Natural killer cell treated with Interleukin-12 subunit alpha and Interleukin-12 subunit beta and Interleukin-15 and Interleukin-18, amount 100 ng/mL, for 72 hours (primary cell): ENCODE measurements at regions not wholly inside any gene's neighbourhood (a gene's known extent, or its start where the extent isn't known, plus 50 kb on each side); places are given as distances from the start of the nearest gene placed in this dataset.
"Not testable (repeated sequence)": the region's sequence is repeated elsewhere in the genome, so short reads cannot be mapped to it uniquely, and the experiment has no call there.

Experiments
- ATAC-seq, 2 donors: fragments of 150-1000 bp; cut with Tn5 transposase in 1 of 2; sonication (Bioruptor Pico), chemical (Tn5 transposase) in 1 of 2; 2 replicates each; pipeline ENCODE4 v1.10.0; 2021
- DNase-seq: peaks from one replicate; pipeline ENCODE4 v3.0.0; 2022; ENCODE audit warnings: low spot score
- H3K27ac Mint-ChIP-seq, 2 donors: 1 replicate in 1 of 2; 2 replicates in 1 of 2; pipeline ENCODE4 v1.8.0; 2022; ENCODE audit warnings: mixed read lengths in 2 of 2, mild to moderate bottlenecking in 1 of 2, moderate library complexity in 1 of 2
- H3K27me3 Mint-ChIP-seq, 2 donors: 1 replicate in 1 of 2; 2 replicates in 1 of 2; pipeline ENCODE4 v1.8.0; 2022; ENCODE audit warnings: mixed read lengths in 2 of 2
- H3K36me3 Mint-ChIP-seq: one replicate; pipeline ENCODE4 v1.8.0; 2022; ENCODE audit warnings: mixed read lengths
- H3K4me1 Mint-ChIP-seq, 2 donors: 1 replicate in 1 of 2; 2 replicates in 1 of 2; pipeline ENCODE4 v1.8.0; 2022; ENCODE audit warnings: low read depth in 2 of 2, mixed read lengths in 2 of 2, mild to moderate bottlenecking in 1 of 2
- H3K4me3 Mint-ChIP-seq: one replicate; pipeline ENCODE4 v1.8.0; 2022; ENCODE audit warnings: mixed read lengths
- H3K9me3 Mint-ChIP-seq: 2 replicates; pipeline ENCODE4 v1.8.0; 2022; ENCODE audit warnings: mixed read lengths

GRCh38 chr15:81886591-81886990 lies 159.2 kb downstream of the MEX3B start:
- no peak for DNase-seq
- ATAC-seq, result no peak
- Mint-ChIP-seq H3K9me3 (peaks cover 3% of the 10 kb centered on the region), H3K27me3 (peaks cover 13 to 16% of the 10 kb centered on the region in 2 donors), H3K4me3 (no peak overlapping the region), H3K36me3 (no peaks in the 10 kb centered on the region), H3K27ac (no peak overlapping the region), H3K4me1 (no peaks in the 10 kb centered on the region)

DNA sequence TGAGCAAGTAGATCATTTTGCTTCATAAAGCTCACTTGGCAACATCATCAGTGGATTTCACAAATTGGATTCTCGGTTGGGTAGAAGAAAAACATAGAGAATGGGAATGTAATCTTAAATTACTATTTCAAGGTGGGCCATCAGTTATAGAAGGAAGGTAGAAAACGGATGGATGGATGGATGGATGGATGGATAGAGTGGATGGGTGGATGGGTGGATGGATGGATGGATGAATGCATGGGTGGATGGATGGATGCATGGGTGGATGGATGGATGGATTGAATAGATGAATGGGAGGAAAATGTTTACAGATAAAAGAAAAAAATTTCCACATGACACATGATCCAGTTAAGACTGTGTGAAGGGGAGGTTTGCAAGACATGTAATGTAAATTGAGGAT lies 159.7 kb downstream of the MEX3B start:
- Mint-ChIP-seq H3K4me3 (no peak overlapping the region), H3K36me3 (no peaks in the 10 kb centered on the region), H3K9me3 (peaks cover 3% of the 10 kb centered on the region), H3K27me3 (peaks cover 16 to 18% of the 10 kb centered on the region in 2 donors), H3K4me1 (no peaks in the 10 kb centered on the region), H3K27ac (no peak overlapping the region)
- DNase-seq, result no peak
- ATAC-seq, result no peak

GRCh38 chr15:81885135-81885534 lies 160.7 kb downstream of the MEX3B start:
- Mint-ChIP-seq H3K27me3 (peaks cover 16 to 23% of the 10 kb centered on the region in 2 donors), H3K36me3 (no peaks in the 10 kb centered on the region), H3K9me3 (peaks cover 3% of the 10 kb centered on the region)

GRCh38 chr15:81882504-81882903 lies 163.3 kb downstream of the MEX3B start:
- H3K4me1 Mint-ChIP-seq, result no peaks in the 10 kb centered on the region
- ATAC-seq, result no peak

More at GRCh38 chr15:81885135-81885534, 160.7 kb downstream of the MEX3B start:
- DNase-seq (no peak), ATAC-seq (no peak)
- H3K27ac Mint-ChIP-seq, result no peak overlapping the region
- H3K4me1 Mint-ChIP-seq, result no peaks in the 10 kb centered on the region
- H3K4me3 Mint-ChIP-seq, result no peak overlapping the region

DNA sequence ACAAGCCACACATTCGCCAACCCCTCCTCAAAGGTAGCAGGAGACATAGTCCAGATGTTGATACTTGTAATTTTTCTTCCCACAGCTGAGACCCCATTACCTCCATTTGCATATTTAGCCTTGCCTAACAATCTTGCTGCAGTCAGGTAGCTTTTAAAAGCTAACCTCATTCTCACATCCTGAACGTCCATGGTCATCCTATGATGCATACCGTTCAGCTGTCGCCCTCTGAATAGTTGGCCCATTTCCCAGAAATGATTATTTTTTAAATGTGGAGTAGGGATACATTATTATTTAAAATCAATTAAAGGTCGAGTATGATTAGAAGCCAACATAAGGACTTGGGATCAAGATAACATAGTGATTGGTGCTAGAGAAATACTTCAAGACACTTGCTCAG lies 165.0 kb downstream of the MEX3B start:
- ATAC-seq, result no peak
- H3K4me1 Mint-ChIP-seq, result no peaks in the 10 kb centered on the region
- H3K27ac Mint-ChIP-seq, result no peak overlapping the region
- H3K36me3 Mint-ChIP-seq, result no peaks in the 10 kb centered on the region
- no peaks in the 10 kb centered on the region for H3K9me3 Mint-ChIP-seq
- DNase-seq, result no peak
- peaks cover 12 to 27% of the 10 kb centered on the region in 2 donors for H3K27me3 Mint-ChIP-seq
- H3K4me3 Mint-ChIP-seq, result no peak overlapping the region

More at GRCh38 chr15:81882504-81882903, 163.3 kb downstream of the MEX3B start:
- Mint-ChIP-seq H3K4me3 (no peak overlapping the region), H3K27me3 (peaks cover 16 to 34% of the 10 kb centered on the region in 2 donors), H3K27ac (no peak overlapping the region), H3K36me3 (no peaks in the 10 kb centered on the region), H3K9me3 (no peaks in the 10 kb centered on the region)
- DNase-seq, result no peak

DNA sequence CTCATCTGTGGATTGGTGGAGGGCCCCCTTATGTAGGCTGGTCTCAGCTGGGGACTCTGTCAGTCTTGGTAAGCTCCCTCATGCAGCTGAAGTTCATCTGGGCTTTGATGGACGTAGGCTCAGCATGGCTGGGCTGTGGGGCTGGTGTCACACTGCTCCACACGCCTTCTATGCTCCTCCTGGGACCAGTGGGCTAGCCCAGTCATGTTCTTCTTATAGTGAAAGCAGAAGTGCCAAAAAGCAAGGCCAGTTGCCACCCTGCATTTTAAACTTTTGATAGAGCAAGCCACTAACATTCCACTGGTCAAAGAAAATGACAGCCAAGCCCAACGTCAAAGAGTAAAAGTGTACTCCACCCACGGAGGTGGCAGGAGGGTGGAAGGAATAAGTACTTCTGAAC lies 165.5 kb downstream of the MEX3B start:
- no peaks in the 10 kb centered on the region for H3K9me3 Mint-ChIP-seq
- no peak overlapping the region for H3K4me3 Mint-ChIP-seq
- no peaks in the 10 kb centered on the region for H3K36me3 Mint-ChIP-seq
- H3K4me1 Mint-ChIP-seq, result no peaks in the 10 kb centered on the region
- ATAC-seq, result peak in 1 of 2 donors; percentile 45
- no peak overlapping the region for H3K27ac Mint-ChIP-seq
- H3K27me3 Mint-ChIP-seq, result peaks cover 11 to 25% of the 10 kb centered on the region in 2 donors
- no peak for DNase-seq

DNA sequence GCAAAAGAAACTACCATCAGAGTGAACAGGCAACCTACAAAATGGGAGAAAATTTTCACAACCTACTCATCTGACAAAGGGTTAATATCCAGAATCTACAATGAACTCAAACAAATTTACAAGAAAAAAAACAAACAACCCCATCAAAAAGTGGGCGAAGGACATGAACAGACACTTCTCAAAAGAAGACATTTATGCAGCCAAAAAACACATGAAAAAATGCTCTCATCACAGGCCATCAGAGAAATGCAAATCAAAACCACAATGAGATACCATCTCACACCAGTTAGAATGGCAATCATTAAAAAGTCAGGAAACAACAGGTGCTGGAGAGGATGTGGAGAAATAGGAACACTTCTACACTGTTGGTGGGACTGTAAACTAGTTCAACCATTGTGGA lies 170.1 kb downstream of the MEX3B start:
- not testable (repeated sequence) for H3K9me3 Mint-ChIP-seq, H3K4me1 Mint-ChIP-seq, ATAC-seq, H3K27ac Mint-ChIP-seq, DNase-seq, H3K36me3 Mint-ChIP-seq, H3K4me3 Mint-ChIP-seq
- H3K27me3 Mint-ChIP-seq, result peaks cover 3 to 12% of the 10 kb centered on the region in 2 donors

- H3K4me1 Mint-ChIP-seq, H3K4me3 Mint-ChIP-seq, DNase-seq, H3K27ac Mint-ChIP-seq, H3K9me3 Mint-ChIP-seq, ATAC-seq, H3K36me3 Mint-ChIP-seq: not testable (repeated sequence)
- peaks cover 3 to 10% of the 10 kb centered on the region in 2 donors for H3K27me3 Mint-ChIP-seq
Observed at GRCh38 chr15:81870746-81871106, 175.1 kb downstream of the MEX3B start.

- not testable (repeated sequence) for H3K27ac Mint-ChIP-seq, ATAC-seq, DNase-seq, H3K36me3 Mint-ChIP-seq, H3K4me1 Mint-ChIP-seq, H3K4me3 Mint-ChIP-seq, H3K9me3 Mint-ChIP-seq
- H3K27me3 Mint-ChIP-seq, result peaks cover 3 to 10% of the 10 kb centered on the region in 2 donors
Observed at GRCh38 chr15:81870062-81870745, 175.6 kb downstream of the MEX3B start.

- Mint-ChIP-seq H3K9me3 (no peaks in the 10 kb centered on the region), H3K36me3 (no peaks in the 10 kb centered on the region), H3K27ac (no peak overlapping the region), H3K27me3 (peaks cover 3 to 16% of the 10 kb centered on the region in 2 donors), H3K4me1 (no peaks in the 10 kb centered on the region), H3K4me3 (no peak overlapping the region)
- DNase-seq, result no peak
- no peak for ATAC-seq
Observed at GRCh38 chr15:81869161-81869954, 176.5 kb downstream of the MEX3B start.

- no peak for ATAC-seq
- no peak for DNase-seq
- Mint-ChIP-seq H3K36me3 (no peaks in the 10 kb centered on the region), H3K9me3 (no peaks in the 10 kb centered on the region), H3K27ac (no peak overlapping the region), H3K27me3 (peaks cover 3 to 16% of the 10 kb centered on the region in 2 donors), H3K4me1 (no peaks in the 10 kb centered on the region), H3K4me3 (no peak overlapping the region)
Observed at GRCh38 chr15:81865850-81866537, 179.8 kb downstream of the MEX3B start.

DNA sequence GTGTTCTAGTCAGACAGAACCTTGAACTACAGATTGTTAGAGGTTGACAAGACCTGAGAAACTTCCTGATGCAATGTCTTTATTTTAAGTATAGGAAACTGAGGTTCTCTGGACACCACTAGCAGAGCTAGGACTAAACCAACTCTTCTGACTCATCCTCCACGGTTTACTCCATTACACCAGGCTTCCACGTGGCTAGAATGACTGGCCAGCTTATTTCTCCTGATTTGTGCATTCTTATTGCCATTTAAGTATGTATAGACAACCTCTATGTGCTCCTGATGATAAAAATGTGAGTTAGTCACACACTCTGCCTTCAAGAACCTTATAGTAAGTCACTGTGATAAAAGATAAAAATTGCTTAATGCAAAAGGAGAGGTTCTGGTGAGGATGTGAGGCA lies 182.7 kb downstream of the MEX3B start:
- no peak overlapping the region for H3K27ac Mint-ChIP-seq
- H3K36me3 Mint-ChIP-seq, result no peaks in the 10 kb centered on the region
- DNase-seq (no peak), ATAC-seq (no peak)
- no peaks in the 10 kb centered on the region for H3K4me1 Mint-ChIP-seq
- no peak overlapping the region for H3K4me3 Mint-ChIP-seq
- H3K27me3 Mint-ChIP-seq, result peaks cover 3 to 11% of the 10 kb centered on the region in 2 donors
- no peaks in the 10 kb centered on the region for H3K9me3 Mint-ChIP-seq

DNA sequence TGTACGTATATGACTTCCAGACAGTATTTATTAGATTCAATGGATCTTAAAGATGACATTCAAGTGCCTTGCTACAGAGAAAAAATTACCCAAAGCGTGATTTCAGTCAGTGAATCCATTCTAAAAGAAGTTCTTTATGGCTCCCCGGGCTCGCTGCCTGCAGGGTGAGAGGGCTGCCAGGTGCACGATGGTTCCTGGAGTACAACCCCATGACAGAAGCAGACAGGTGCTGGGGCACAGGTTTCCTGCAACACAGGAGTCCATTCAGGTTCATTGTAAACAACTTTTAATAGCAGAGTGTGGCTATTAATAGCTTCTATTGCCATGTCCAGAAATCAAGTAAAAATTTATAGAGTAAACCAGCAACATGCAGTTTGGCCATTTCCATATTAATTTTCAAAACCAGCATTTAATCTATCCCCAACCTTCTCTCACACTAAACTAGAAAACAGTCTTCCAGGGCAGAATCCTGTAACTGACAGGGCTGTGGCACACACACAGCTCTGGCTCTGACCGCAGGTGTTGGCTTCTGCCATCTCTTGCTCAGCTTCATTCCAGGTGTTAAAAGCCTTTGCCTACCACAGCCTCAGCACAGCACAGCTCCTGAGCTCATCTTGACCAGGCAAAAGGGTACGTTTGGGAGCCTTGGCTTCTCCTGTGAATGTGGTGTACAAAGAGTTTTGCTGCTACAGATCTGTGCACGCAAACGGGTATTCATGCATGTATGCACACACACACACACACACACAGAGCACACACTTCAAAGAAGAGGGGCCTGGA lies 185.9 kb downstream of the MEX3B start:
- Mint-ChIP-seq H3K4me1 (no peaks in the 10 kb centered on the region), H3K27ac (no peak overlapping the region), H3K36me3 (no peaks in the 10 kb centered on the region), H3K4me3 (no peak overlapping the region), H3K9me3 (no peaks in the 10 kb centered on the region), H3K27me3 (peaks cover 0 to 6% of the 10 kb centered on the region in 2 donors)
- DNase-seq, result no peak
- no peak for ATAC-seq
